Chondrocyte (in vitro differentiated cells): ENCODE measurements at regions not wholly inside any gene's neighbourhood (a gene's known extent, or its start where the extent isn't known, plus 50 kb on each side); places are given as distances from the start of the nearest gene placed in this dataset.

Experiments used
- DNase-seq: peaks from one replicate; pipeline ENCODE4 v3.0.0; 2021; ENCODE audit warnings: mixed read lengths, low spot score
- H3K27ac Mint-ChIP-seq: one replicate; pipeline ENCODE4 v1.8.0; 2021; ENCODE audit warnings: mild to moderate bottlenecking, moderate library complexity, mixed read lengths; ENCODE audit not compliant: unreplicated experiment
- H3K27me3 Mint-ChIP-seq: 2 replicates; pipeline ENCODE4 v1.8.0; 2021; ENCODE audit warnings: low read depth, mixed read lengths
- H3K36me3 Mint-ChIP-seq: 2 replicates; pipeline ENCODE4 v1.8.0; 2021; ENCODE audit warnings: low read depth, mixed read lengths
- H3K4me1 Mint-ChIP-seq: 2 replicates; pipeline ENCODE4 v1.8.0; 2021; ENCODE audit warnings: low read depth, mild to moderate bottlenecking, mixed read lengths
- H3K4me3 Mint-ChIP-seq: one replicate; pipeline ENCODE4 v1.8.0; 2021; ENCODE audit warnings: mild to moderate bottlenecking, moderate library complexity, mixed read lengths; ENCODE audit not compliant: unreplicated experiment
- H3K9me3 Mint-ChIP-seq: 2 replicates; pipeline ENCODE4 v1.8.0; 2021; ENCODE audit warnings: low read depth, mixed read lengths
- TF ChIP-seq, protein P1 (sequence below): fragments of 200-600 bp; sonication (generic); IDR thresholded peaks from 2 replicates; pipeline ENCODE4 v1.5.0; 2021; ENCODE audit warnings: antibody characterized with exemption, mild to moderate bottlenecking, moderate library complexity

DNA sequence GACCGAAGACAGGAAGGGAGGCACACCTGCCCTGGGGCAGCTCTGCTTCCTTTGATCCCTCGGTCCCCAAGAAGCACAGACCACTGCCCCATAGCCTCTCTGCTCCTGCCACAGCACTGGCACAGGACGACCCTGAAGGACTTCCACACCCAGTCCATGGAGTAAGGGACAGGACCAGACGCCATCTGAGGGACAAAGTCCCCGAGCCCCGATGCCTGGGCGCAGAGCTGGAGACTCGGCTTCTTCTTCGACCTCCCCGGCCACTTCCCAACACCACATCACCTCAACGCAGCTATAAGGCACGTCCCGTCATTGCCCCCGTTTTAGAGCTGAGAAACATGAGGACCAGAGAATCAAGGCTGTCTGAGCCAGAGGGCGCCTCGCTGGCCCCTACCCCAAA is 310.5 kb downstream of the BRD1 start:
- TF ChIP-seq, protein P1, sequence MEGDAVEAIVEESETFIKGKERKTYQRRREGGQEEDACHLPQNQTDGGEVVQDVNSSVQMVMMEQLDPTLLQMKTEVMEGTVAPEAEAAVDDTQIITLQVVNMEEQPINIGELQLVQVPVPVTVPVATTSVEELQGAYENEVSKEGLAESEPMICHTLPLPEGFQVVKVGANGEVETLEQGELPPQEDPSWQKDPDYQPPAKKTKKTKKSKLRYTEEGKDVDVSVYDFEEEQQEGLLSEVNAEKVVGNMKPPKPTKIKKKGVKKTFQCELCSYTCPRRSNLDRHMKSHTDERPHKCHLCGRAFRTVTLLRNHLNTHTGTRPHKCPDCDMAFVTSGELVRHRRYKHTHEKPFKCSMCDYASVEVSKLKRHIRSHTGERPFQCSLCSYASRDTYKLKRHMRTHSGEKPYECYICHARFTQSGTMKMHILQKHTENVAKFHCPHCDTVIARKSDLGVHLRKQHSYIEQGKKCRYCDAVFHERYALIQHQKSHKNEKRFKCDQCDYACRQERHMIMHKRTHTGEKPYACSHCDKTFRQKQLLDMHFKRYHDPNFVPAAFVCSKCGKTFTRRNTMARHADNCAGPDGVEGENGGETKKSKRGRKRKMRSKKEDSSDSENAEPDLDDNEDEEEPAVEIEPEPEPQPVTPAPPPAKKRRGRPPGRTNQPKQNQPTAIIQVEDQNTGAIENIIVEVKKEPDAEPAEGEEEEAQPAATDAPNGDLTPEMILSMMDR, result no peak
- Mint-ChIP-seq H3K36me3 (no peaks in the 10 kb centered on the region), H3K4me1 (no peaks in the 10 kb centered on the region), H3K9me3 (peaks cover 6% of the 10 kb centered on the region), H3K27ac (no peak overlapping the region), H3K27me3 (peaks cover 28% of the 10 kb centered on the region), H3K4me3 (no peak overlapping the region)
- DNase-seq, result no peak

DNA sequence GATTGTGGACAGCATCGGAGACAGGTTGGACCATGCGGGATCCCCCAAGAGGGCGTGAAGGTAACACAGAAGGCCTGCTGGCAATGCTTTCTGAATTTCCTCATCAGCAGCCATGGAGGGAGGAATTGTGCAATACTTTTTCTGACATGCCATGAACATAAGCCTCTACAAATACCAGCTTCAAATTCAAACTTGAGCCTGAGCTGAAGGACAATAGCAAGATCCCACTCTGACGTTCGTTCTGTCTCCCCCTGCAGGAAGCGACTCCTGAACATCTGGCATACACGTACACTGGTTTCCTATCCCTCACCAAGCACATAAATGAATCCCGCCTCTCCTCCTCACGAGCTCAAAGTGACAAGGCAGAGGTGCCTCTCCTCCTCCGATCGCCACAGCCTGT is 312.2 kb downstream of the BRD1 start:
- H3K36me3 Mint-ChIP-seq, result no peaks in the 10 kb centered on the region
- H3K27ac Mint-ChIP-seq, result no peak overlapping the region
- no peak for DNase-seq
- H3K4me3 Mint-ChIP-seq, result no peak overlapping the region
- TF ChIP-seq, protein P1, result peak; percentile 25
- peaks cover 8% of the 10 kb centered on the region for H3K9me3 Mint-ChIP-seq
- H3K27me3 Mint-ChIP-seq, result peaks cover 27% of the 10 kb centered on the region
- H3K4me1 Mint-ChIP-seq, result no peaks in the 10 kb centered on the region

DNA sequence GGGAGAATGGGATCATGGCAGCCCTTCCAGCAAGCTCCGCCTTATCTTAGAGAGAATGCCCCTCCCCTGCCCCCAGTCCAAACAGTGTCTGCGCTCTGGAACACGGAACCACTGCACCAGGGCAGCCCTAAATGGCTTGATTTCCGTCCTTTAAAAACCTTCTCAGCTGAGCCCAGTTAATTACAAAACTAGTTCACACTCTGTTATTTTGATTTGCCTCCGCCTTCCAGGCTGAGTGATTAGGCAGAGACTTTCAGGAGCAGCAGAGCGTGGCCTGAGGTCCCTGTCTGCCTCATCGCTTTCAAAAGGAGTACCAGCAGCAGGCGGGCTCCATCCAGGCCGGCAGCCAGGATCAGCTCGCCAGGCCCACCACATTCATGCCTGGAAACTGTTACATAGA is 313.0 kb downstream of the BRD1 start:
- no peak overlapping the region for H3K27ac Mint-ChIP-seq
- no peaks in the 10 kb centered on the region for H3K36me3 Mint-ChIP-seq
- TF ChIP-seq, protein P1, result no peak
- no peak overlapping the region for H3K4me3 Mint-ChIP-seq
- H3K4me1 Mint-ChIP-seq, result no peaks in the 10 kb centered on the region
- H3K9me3 Mint-ChIP-seq, result peaks cover 15% of the 10 kb centered on the region
- no peak for DNase-seq
- H3K27me3 Mint-ChIP-seq, result peaks cover 27% of the 10 kb centered on the region

DNA sequence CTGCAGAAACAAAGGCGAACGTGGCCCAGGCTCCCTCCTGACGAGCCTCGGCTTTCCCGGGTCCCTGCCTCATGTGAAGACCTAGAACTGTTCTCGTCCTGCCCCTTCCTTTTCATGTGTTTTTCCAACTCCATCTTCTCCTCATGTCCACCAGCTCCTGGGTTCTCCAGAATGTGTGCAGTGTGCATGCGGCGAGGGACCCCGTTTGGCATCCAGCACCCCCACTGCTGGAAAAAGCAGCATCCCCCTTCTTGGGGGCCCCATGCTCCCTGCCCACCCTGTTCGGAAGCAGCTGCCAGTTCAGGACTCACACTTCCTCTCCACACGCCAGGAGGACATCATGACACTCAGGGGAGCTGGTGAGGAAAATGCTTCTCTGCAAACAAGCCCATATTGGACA is 313.5 kb downstream of the BRD1 start:
- no peak for DNase-seq
- TF ChIP-seq, protein P1, result no peak
- H3K27ac Mint-ChIP-seq, result no peak overlapping the region
- H3K4me1 Mint-ChIP-seq, result no peaks in the 10 kb centered on the region
- H3K4me3 Mint-ChIP-seq, result no peak overlapping the region
- H3K9me3 Mint-ChIP-seq, result peaks cover 15% of the 10 kb centered on the region
- peaks cover 23% of the 10 kb centered on the region for H3K27me3 Mint-ChIP-seq
- no peaks in the 10 kb centered on the region for H3K36me3 Mint-ChIP-seq

DNA sequence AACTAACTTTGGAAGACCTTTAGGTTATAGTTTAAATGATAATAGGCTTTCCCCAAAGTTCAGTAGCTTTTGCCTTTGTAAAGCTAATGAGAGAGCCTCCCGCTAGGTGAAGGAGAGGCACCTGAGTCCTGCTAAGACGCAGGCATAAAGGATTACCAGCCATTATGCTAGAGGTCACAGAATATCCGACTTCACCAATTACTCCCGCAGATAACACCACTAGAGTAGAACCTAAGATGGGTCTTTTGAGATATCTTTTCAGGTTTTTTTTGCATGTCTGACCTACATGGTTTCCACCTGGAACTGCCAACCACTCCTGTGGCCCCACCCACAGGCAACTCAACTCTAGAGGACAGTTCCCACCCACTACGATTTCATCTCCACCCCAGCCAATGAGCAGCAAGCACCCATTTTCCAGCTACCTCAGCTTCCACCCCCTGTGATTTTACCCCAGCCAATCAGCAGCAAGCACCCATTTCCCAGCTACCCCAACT is 314.3 kb downstream of the BRD1 start:
- no peak for DNase-seq
- Mint-ChIP-seq H3K9me3 (peaks cover 15% of the 10 kb centered on the region), H3K27me3 (peaks cover 15% of the 10 kb centered on the region), H3K36me3 (no peaks in the 10 kb centered on the region), H3K4me1 (no peaks in the 10 kb centered on the region), H3K4me3 (no peak overlapping the region), H3K27ac (no peak overlapping the region)
- TF ChIP-seq, protein P1, result no peak
